A673 (cell line): ENCODE measurements at regions not wholly inside any gene's neighbourhood (a gene's known extent, or its start where the extent isn't known, plus 50 kb on each side); places are given as distances from the start of the nearest gene placed in this dataset.

Experiments used
- CTCF ChIP-seq: fragments of 300-800, 200-600 bp; sonication (generic); conservative IDR thresholded peaks from 2 replicates; pipeline ENCODE4 v1.5.1; 2017; ENCODE audit warnings: low read depth, mild to moderate bottlenecking, antibody characterized with exemption, low read length, moderate library complexity, mixed read lengths
- EZH2 ChIP-seq: fragments of 200-600 bp; sonication (generic); IDR thresholded peaks from 2 replicates; pipeline ENCODE4 v1.6.1; 2017; ENCODE audit warnings: borderline replicate concordance, low read depth, mild to moderate bottlenecking, mixed read lengths, antibody characterized with exemption, low read length; ENCODE audit not compliant: poor library complexity, severe bottlenecking

GRCh38 chr3:159662549-159662948 is 326.1 kb upstream of the IL12A start:
- TF ChIP-seq CTCF: no peak
- TF ChIP-seq EZH2: no peak
